ENCODE measurements at regions not wholly inside any gene's neighbourhood (a gene's known extent, or its start where the extent isn't known, plus 50 kb on each side); places are given as distances from the start of the nearest gene placed in this dataset.

DNA sequence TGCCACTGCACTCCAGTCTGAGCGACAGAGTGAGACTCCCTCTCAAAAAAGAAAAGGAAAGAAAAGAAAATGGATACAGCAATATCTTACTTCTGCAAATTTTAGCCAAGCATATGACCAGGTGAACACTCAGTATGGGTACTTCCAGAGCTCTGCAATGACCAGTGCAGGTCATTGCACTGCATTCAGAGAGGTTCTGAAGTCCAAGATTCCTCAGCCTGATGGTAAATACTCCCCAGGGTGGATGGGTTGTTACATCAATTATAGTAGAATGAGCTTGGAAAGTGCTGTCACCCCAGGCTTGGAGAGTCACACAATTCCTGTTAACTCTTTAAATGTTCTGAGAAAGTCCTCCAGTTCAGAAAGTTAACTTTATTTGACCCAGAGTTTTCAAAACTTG is 103.7 kb downstream of the RPLP1 start:
- TF ChIP-seq, protein P1, sequence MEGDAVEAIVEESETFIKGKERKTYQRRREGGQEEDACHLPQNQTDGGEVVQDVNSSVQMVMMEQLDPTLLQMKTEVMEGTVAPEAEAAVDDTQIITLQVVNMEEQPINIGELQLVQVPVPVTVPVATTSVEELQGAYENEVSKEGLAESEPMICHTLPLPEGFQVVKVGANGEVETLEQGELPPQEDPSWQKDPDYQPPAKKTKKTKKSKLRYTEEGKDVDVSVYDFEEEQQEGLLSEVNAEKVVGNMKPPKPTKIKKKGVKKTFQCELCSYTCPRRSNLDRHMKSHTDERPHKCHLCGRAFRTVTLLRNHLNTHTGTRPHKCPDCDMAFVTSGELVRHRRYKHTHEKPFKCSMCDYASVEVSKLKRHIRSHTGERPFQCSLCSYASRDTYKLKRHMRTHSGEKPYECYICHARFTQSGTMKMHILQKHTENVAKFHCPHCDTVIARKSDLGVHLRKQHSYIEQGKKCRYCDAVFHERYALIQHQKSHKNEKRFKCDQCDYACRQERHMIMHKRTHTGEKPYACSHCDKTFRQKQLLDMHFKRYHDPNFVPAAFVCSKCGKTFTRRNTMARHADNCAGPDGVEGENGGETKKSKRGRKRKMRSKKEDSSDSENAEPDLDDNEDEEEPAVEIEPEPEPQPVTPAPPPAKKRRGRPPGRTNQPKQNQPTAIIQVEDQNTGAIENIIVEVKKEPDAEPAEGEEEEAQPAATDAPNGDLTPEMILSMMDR (IDR thresholded peaks at IDR 0.05; ENCODE audit: low read depth, low read length, missing input control) = no peak
- TF ChIP-seq FOXA1 (IDR thresholded peaks at IDR 0.05) (no peak), TAF1 (conservative IDR thresholded peaks at IDR 0.05) (no peak), YY1 (IDR thresholded peaks at IDR 0.05) (peak; percentile 27), RAD21 (IDR thresholded peaks at IDR 0.05) (peak in 1 of 2 donors; percentile 20), NR2F2 (IDR thresholded peaks at IDR 0.05) (no peak), JUND (IDR thresholded peaks at IDR 0.05) (peak in 1 of 2 donors; percentile 87), RXRA (IDR thresholded peaks at IDR 0.05) (peak; percentile 76 to 93)
- TF ChIP-seq, protein P2, sequence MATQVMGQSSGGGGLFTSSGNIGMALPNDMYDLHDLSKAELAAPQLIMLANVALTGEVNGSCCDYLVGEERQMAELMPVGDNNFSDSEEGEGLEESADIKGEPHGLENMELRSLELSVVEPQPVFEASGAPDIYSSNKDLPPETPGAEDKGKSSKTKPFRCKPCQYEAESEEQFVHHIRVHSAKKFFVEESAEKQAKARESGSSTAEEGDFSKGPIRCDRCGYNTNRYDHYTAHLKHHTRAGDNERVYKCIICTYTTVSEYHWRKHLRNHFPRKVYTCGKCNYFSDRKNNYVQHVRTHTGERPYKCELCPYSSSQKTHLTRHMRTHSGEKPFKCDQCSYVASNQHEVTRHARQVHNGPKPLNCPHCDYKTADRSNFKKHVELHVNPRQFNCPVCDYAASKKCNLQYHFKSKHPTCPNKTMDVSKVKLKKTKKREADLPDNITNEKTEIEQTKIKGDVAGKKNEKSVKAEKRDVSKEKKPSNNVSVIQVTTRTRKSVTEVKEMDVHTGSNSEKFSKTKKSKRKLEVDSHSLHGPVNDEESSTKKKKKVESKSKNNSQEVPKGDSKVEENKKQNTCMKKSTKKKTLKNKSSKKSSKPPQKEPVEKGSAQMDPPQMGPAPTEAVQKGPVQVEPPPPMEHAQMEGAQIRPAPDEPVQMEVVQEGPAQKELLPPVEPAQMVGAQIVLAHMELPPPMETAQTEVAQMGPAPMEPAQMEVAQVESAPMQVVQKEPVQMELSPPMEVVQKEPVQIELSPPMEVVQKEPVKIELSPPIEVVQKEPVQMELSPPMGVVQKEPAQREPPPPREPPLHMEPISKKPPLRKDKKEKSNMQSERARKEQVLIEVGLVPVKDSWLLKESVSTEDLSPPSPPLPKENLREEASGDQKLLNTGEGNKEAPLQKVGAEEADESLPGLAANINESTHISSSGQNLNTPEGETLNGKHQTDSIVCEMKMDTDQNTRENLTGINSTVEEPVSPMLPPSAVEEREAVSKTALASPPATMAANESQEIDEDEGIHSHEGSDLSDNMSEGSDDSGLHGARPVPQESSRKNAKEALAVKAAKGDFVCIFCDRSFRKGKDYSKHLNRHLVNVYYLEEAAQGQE (IDR thresholded peaks at IDR 0.05) = peak; percentile 54
- TF ChIP-seq, protein P3, sequence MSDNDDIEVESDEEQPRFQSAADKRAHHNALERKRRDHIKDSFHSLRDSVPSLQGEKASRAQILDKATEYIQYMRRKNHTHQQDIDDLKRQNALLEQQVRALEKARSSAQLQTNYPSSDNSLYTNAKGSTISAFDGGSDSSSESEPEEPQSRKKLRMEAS (IDR thresholded peaks at IDR 0.05) = peak; percentile 16

Data from liver (tissue), 3 donors.